PC-9 (cell line): ENCODE measurements at regions not wholly inside any gene's neighbourhood (a gene's known extent, or its start where the extent isn't known, plus 50 kb on each side); places are given as distances from the start of the nearest gene placed in this dataset.
"Not testable (repeated sequence)": the region's sequence is repeated elsewhere in the genome, so short reads cannot be mapped to it uniquely, and the experiment has no call there.

Experiments
- BruUV-seq: library from RNA; stranded (reverse); fragments of 400-500 nt; replicated peaks from 2 replicates; lab custom pipeline; 2021; lab: Mats Ljungman, UMichigan
- CTCF ChIA-PET: fragments of 300-600 bp; sonication (Branson Sonifier 250); formaldehyde crosslinking; loops from one replicate; lab custom pipeline; 2022; ENCODE audit warnings: antibody characterized with exemption; lab: Charles Lee
- POLR2A ChIA-PET: fragments of 300-600 bp; sonication (Branson Sonifier 250); formaldehyde crosslinking; loops from one replicate; lab custom pipeline; 2022; ENCODE audit warnings: antibody characterized with exemption; ENCODE audit not compliant: unreplicated experiment; lab: Charles Lee
- DNase-seq, 2 experiments: peaks; one replicate each; pipeline versions ENCODE4 v3.0.0 to v3.0.0-alpha.2; 2015 to 2022; ENCODE audit warnings: mixed read lengths in 1 of 2
- H2AFZ ChIP-seq: fragments of 200-600 bp; sonication (generic); 2 replicates; pipeline ENCODE4 v1.8.1; 2017; ENCODE audit warnings: antibody characterized with exemption
- H3F3A ChIP-seq: fragments of 200-600 bp; sonication (generic); 2 replicates; pipeline ENCODE4 v1.8.1; 2017; ENCODE audit warnings: antibody characterized with exemption, mild to moderate bottlenecking, low read depth; ENCODE audit not compliant: insufficient read depth
- H3K27ac ChIP-seq: fragments of 200-600 bp; sonication (generic); 2 replicates; pipeline ENCODE4 v1.6.1; 2016; ENCODE audit warnings: mixed run types
- H3K27me3 ChIP-seq: fragments of 200-600 bp; sonication (generic); 2 replicates; pipeline ENCODE4 v1.6.1; 2016; ENCODE audit warnings: low read depth, mixed run types; ENCODE audit not compliant: insufficient read depth
- H3K36me3 ChIP-seq: fragments of 200-600 bp; sonication (generic); 2 replicates; pipeline ENCODE4 v1.6.1; 2016; ENCODE audit warnings: low read depth, mixed run types
- H3K4me1 ChIP-seq: fragments of 200-600 bp; sonication (generic); replicated peaks from 2 replicates; pipeline ENCODE4 v1.6.1; 2016; ENCODE audit warnings: mixed run types; ENCODE audit not compliant: insufficient read depth
- H3K4me2 ChIP-seq: fragments of 200-600 bp; sonication (generic); 2 replicates; pipeline ENCODE4 v1.6.1; 2017; ENCODE audit warnings: mixed run types
- H3K4me3 ChIP-seq: fragments of 200-600 bp; sonication (generic); 2 replicates; pipeline ENCODE4 v1.6.1; 2016; ENCODE audit warnings: mixed run types
- H3K79me2 ChIP-seq: fragments of 200-600 bp; sonication (generic); 2 replicates; pipeline ENCODE4 v1.6.1; 2017; ENCODE audit warnings: low read depth, mixed run types
- H3K9me2 ChIP-seq: fragments of 200-600 bp; sonication (generic); 2 replicates; pipeline ENCODE4 v1.8.1; 2017; ENCODE audit warnings: mild to moderate bottlenecking; ENCODE audit not compliant: insufficient read depth
- H3K9me3 ChIP-seq: fragments of 200-600 bp; sonication (generic); 2 replicates; pipeline ENCODE4 v1.8.1; 2016; ENCODE audit warnings: low read depth; ENCODE audit not compliant: insufficient read depth
- H4K20me1 ChIP-seq: fragments of 200-600 bp; sonication (generic); 2 replicates; pipeline ENCODE4 v1.8.1; 2017; ENCODE audit not compliant: insufficient read depth
- CTCF ChIP-seq: fragments of 200-600 bp; sonication (generic); conservative IDR thresholded peaks from 2 replicates; pipeline ENCODE4 v1.6.1; 2017; ENCODE audit warnings: mixed run types, antibody characterized with exemption, mild to moderate bottlenecking, moderate library complexity
- EZH2 ChIP-seq: fragments of 200-600 bp; sonication (generic); IDR thresholded peaks from 2 replicates; pipeline ENCODE4 v1.8.0; 2017; ENCODE audit warnings: antibody characterized with exemption, low read depth
- intact Hi-C: fragments of 100-400 bp; cut with micrococcal nuclease; formaldehyde crosslinking; loops from one replicate; pipeline ENCODE4 v1.10.0; 2022; ENCODE audit not compliant: unreplicated experiment

- H2AFZ ChIP-seq, H3K9me2 ChIP-seq, H3K4me3 ChIP-seq, H3K9me3 ChIP-seq, H4K20me1 ChIP-seq, DNase-seq, H3K36me3 ChIP-seq, BruUV-seq, intact Hi-C loops, H3K4me2 ChIP-seq, POLR2A ChIA-PET, H3K4me1 ChIP-seq, H3F3A ChIP-seq, H3K79me2 ChIP-seq, H3K27ac ChIP-seq, CTCF ChIA-PET: not testable (repeated sequence)
- peaks cover 37% of the 10 kb centered on the region for H3K27me3 ChIP-seq
Measured at GRCh38 chr15:22253002-22253675, 172.8 kb downstream of the OR4M2 start.

DNA sequence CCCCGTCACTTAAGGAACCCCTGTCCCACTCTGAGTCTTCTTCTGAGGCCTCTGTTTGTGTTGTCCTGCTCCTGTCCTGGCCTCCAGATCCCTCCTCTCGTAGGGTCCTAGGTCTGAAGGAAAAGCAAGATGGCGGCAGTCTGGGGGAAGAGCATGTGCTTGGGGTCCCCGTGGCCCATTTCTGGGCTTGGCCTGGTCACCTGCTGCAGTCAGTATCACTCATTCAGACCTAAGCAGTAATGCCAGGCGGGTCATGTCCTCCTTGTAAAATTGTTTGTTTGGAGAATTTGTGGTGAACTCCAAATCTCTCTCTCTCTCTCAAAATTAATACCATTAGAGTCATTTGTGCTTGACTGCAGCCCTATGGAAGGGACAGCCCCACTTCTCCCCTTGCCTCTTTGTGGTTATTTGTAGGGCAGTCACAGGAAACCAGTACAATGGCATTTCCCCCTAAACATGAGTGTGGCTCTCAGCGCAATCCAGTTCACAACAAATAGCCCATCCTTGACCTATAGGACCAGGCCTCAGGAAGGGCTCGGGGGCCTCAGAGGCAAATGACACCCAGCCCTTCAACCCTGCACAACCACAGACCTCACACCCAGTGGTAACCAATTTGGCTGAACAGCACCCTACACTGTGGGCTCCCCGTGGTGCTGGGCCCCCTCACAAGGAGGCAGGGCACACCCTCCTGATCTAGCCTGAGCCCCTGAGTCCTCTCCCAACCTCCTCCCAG, 173.5 kb downstream of the OR4M2 start:
- TF ChIP-seq CTCF = no peak
- TF ChIP-seq EZH2 = no peak
- no peak overlapping the region for H2AFZ ChIP-seq
- H3K4me1 ChIP-seq = no peaks in the 10 kb centered on the region
- peaks cover 8% of the 10 kb centered on the region; the same call in 1 of the 2 replicates for H3F3A ChIP-seq
- H4K20me1 ChIP-seq = no peaks in the 10 kb centered on the region
- H3K27ac ChIP-seq = no peak overlapping the region
- H3K79me2 ChIP-seq = no peaks in the 10 kb centered on the region
- ChIA-PET CTCF (no interaction called here), POLR2A (no interaction called here)
- intact Hi-C loops = no loop called here
- BruUV-seq = no TSS peak
- H3K4me3 ChIP-seq = no peak overlapping the region
- H3K36me3 ChIP-seq = no peaks in the 10 kb centered on the region
- H3K9me2 ChIP-seq = no peaks in the 10 kb centered on the region
- no peak for DNase-seq
- H3K9me3 ChIP-seq = no peaks in the 10 kb centered on the region
- no peak overlapping the region for H3K4me2 ChIP-seq
- H3K27me3 ChIP-seq = peaks cover 37% of the 10 kb centered on the region

DNA sequence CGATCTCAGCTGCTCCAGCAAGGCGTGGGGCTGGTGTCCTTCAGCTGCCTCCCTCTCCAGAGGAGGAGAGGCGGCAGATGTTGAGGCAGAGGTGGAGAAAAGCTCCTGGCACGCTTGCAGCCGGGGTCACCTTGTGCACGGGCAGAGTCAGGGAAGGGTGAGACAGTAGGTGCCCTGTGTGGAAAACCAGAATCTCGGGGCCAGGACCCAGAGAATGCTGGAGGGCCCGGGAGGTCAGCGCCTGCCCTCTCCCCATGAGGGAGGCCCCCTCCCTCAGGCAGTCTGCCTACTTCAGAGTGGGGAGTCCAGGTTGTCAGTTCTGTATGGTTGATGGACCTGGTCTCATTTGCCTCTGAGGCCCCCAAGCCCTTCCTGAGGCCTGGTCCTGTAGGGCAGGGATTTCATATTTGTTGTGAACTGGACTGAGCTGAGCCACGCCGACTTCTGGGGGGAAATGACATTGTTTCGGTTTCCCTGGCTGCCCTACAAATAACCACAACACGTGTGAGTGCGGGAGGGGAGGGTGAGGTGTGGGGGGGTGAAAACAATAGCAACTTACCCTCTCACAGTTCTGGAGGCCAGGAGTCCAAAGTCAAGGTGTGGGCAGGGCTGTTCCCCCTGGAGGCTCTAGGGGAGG, 174.2 kb downstream of the OR4M2 start:
- H3K36me3 ChIP-seq, H3K27ac ChIP-seq, H3K9me2 ChIP-seq, POLR2A ChIA-PET, H3K9me3 ChIP-seq, H4K20me1 ChIP-seq, CTCF ChIA-PET, H3K79me2 ChIP-seq, H3F3A ChIP-seq, H2AFZ ChIP-seq, DNase-seq, H3K4me1 ChIP-seq, BruUV-seq, intact Hi-C loops, H3K4me2 ChIP-seq, H3K4me3 ChIP-seq: not testable (repeated sequence)
- peaks cover 33% of the 10 kb centered on the region for H3K27me3 ChIP-seq

- H3K9me3 ChIP-seq, H3F3A ChIP-seq, H3K4me3 ChIP-seq, H3K27ac ChIP-seq, POLR2A ChIA-PET, intact Hi-C loops, DNase-seq, CTCF ChIA-PET, H3K9me2 ChIP-seq, H3K4me2 ChIP-seq, BruUV-seq, H4K20me1 ChIP-seq, H3K36me3 ChIP-seq, H3K79me2 ChIP-seq, H3K4me1 ChIP-seq, H2AFZ ChIP-seq: not testable (repeated sequence)
- H3K27me3 ChIP-seq = peaks cover 32% of the 10 kb centered on the region
Measured at GRCh38 chr15:22255606-22256005, 175.3 kb downstream of the OR4M2 start.

DNA sequence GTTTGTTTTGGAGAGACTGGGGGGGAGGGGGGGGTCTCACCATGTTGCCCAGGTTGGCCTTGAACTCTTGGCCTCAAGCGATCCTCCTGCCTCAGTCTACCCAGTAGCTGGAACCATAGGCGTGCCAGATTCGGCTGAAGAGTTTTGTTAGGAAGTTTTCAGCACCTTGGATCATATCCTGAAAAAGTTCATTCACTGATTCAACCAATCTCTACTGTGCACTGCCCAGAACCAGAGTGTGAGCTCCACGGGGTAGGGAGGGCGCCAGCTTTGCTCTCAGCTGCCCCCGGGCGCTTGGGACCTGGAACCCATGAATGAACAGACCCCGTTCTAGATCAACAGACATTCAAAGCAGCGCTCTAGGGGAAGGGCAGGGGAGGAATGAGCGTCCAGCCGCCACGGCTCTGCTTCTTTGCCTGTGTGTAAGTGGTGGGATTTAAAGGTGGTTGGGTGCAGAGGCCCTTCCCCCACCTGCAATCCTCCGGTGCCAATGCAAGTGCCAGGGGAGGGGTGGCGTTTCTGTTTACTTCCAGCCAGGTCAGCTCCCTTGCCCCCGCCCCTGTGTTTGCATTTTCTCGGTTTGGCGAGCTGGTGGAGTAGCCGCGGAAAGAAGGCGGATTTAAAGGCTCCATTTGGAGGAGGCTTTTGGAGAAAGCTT, 176.2 kb downstream of the OR4M2 start:
- H3K9me3 ChIP-seq, BruUV-seq, H3K4me1 ChIP-seq, H3K36me3 ChIP-seq, H3K4me2 ChIP-seq, H3K9me2 ChIP-seq, intact Hi-C loops, H3K79me2 ChIP-seq, H3K4me3 ChIP-seq, H3F3A ChIP-seq, H4K20me1 ChIP-seq, POLR2A ChIA-PET, DNase-seq, H3K27ac ChIP-seq, H2AFZ ChIP-seq, CTCF ChIA-PET: not testable (repeated sequence)
- H3K27me3 ChIP-seq = peaks cover 25% of the 10 kb centered on the region
